PC-3 (cell line): ENCODE measurements at regions not wholly inside any gene's neighbourhood (a gene's known extent, or its start where the extent isn't known, plus 50 kb on each side); places are given as distances from the start of the nearest gene placed in this dataset.

Experiments
- ATAC-seq: fragments of 200-7000 bp; cut with Tn5 transposase; 2 replicates; pipeline ENCODE4 v1.9.1; 2020; ENCODE audit warnings: mild to moderate bottlenecking, moderate library complexity
- BruUV-seq: library from RNA; stranded (reverse); fragments of 400-500 nt; replicated peaks from 2 replicates; lab custom pipeline; 2021; lab: Mats Ljungman, UMichigan
- CTCF ChIA-PET: fragments of 300-600 bp; sonication (Branson Sonifier 250); formaldehyde crosslinking; loops from one replicate; lab custom pipeline; 2022; ENCODE audit warnings: antibody characterized with exemption; lab: Charles Lee
- POLR2A ChIA-PET: fragments of 300-600 bp; sonication (Branson Sonifier 250); formaldehyde crosslinking; loops from one replicate; lab custom pipeline; 2022; ENCODE audit warnings: antibody characterized with exemption; ENCODE audit not compliant: unreplicated experiment; lab: Charles Lee
- DNase-seq: peaks from one replicate; pipeline ENCODE4 v3.0.0-alpha.2; 2015
- H2AFZ ChIP-seq: fragments of 300-600 bp; sonication (generic); 2 replicates; pipeline ENCODE4 v1.6.0; 2016; ENCODE audit warnings: antibody characterized with exemption, low read length
- H3F3A ChIP-seq: fragments of 300-600 bp; sonication (generic); one replicate; pipeline ENCODE4 v1.6.0; 2017; ENCODE audit warnings: antibody characterized with exemption, low read length, control low read depth, mild to moderate bottlenecking; ENCODE audit not compliant: unreplicated experiment
- H3K27ac ChIP-seq: fragments of 300-600 bp; sonication (generic); 2 replicates; pipeline ENCODE4 v1.5.1; 2016; ENCODE audit warnings: mild to moderate bottlenecking, low read length
- H3K27me3 ChIP-seq: fragments of 300-600 bp; sonication (generic); 2 replicates; pipeline ENCODE4 v1.6.1; 2016; ENCODE audit warnings: low read length, mixed read lengths
- H3K36me3 ChIP-seq: fragments of 300-600 bp; sonication (generic); 2 replicates; pipeline ENCODE4 v1.6.1; 2016; ENCODE audit warnings: low read depth, mixed run types, low read length, mixed read lengths
- H3K4me1 ChIP-seq: fragments of 300-600 bp; sonication (generic); 2 replicates; pipeline ENCODE4 v1.5.1; 2016; ENCODE audit warnings: low read length; ENCODE audit not compliant: insufficient read depth
- H3K4me2 ChIP-seq: fragments of 300-600 bp; sonication (generic); 2 replicates; pipeline ENCODE4 v1.6.0; 2016; ENCODE audit warnings: low read length
- H3K4me3 ChIP-seq: fragments of 300-600 bp; sonication (generic); 2 replicates; pipeline ENCODE4 v1.5.1; 2016; ENCODE audit warnings: mild to moderate bottlenecking, low read length, mixed read lengths
- H3K79me2 ChIP-seq: fragments of 300-600 bp; sonication (generic); 2 replicates; pipeline ENCODE4 v1.6.1; 2017; ENCODE audit warnings: low read length, mixed read lengths
- H3K9ac ChIP-seq: fragments of 300-600 bp; sonication (generic); 2 replicates; pipeline ENCODE4 v1.6.0; 2016; ENCODE audit warnings: mild to moderate bottlenecking, low read length
- H3K9me2 ChIP-seq: fragments of 300-600 bp; sonication (generic); replicated peaks from 2 replicates; pipeline ENCODE4 v1.6.1; 2016; ENCODE audit warnings: mixed run types, low read length, mixed read lengths
- H3K9me3 ChIP-seq: fragments of 300-600 bp; sonication (generic); 2 replicates; pipeline ENCODE4 v1.6.1; 2016; ENCODE audit warnings: low read length, mixed read lengths
- H4K20me1 ChIP-seq: fragments of 300-600 bp; sonication (generic); 2 replicates; pipeline ENCODE4 v1.6.1; 2016; ENCODE audit warnings: low read length, mixed read lengths
- EZH2 ChIP-seq: fragments of 300-600 bp; sonication (generic); IDR thresholded peaks from one replicate; pipeline ENCODE4 v1.6.1; 2017; ENCODE audit warnings: antibody characterized with exemption, mild to moderate bottlenecking, low read length; ENCODE audit not compliant: unreplicated experiment
- EZH2phosphoT487 ChIP-seq: fragments of 300-600 bp; sonication (generic); IDR thresholded peaks from 2 replicates; pipeline ENCODE4 v1.6.1; 2018; ENCODE audit warnings: mild to moderate bottlenecking, antibody characterized with exemption, low read length, borderline replicate concordance
- intact Hi-C: fragments of 100-400 bp; cut with micrococcal nuclease; formaldehyde crosslinking; loops from 2 replicates; pipeline ENCODE4 v1.9.0; 2023
- TF ChIP-seq, protein P1 (sequence below): fragments of 300-600 bp; sonication (generic); conservative IDR thresholded peaks from 2 replicates; pipeline ENCODE4 v1.5.1; 2017; ENCODE audit warnings: antibody characterized with exemption, low read depth, mild to moderate bottlenecking, low read length

DNA sequence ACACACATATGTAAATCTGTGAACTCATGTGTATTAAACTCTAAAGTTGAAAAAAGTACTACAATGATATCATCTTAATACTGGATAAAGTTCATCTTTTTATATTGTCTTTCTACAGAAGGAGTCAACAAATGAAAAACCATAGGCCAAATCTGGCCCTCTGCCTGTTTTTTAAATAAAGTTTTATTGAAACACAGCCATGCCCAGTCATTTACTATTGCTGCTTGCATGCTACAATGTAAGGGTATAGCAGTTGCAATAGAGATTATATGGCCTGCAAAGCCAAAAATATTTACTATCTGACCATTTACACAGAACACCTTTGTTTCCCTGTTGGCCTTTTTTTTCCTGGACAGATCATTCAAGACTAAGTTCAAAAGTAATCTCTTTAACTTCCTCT, 374.6 kb upstream of the ARID1B start:
- H3K4me3 ChIP-seq = no peak overlapping the region
- intact Hi-C loops = no loop called here
- POLR2A ChIA-PET = no interaction called here
- DNase-seq (no peak), ATAC-seq (no peak)
- no peaks in the 10 kb centered on the region for H3K4me1 ChIP-seq
- H3K27me3 ChIP-seq = no peaks in the 10 kb centered on the region
- H3K27ac ChIP-seq = no peak overlapping the region
- H4K20me1 ChIP-seq = no peaks in the 10 kb centered on the region
- TF ChIP-seq EZH2phosphoT487 (no peak), EZH2 (no peak)
- TF ChIP-seq, protein P1, sequence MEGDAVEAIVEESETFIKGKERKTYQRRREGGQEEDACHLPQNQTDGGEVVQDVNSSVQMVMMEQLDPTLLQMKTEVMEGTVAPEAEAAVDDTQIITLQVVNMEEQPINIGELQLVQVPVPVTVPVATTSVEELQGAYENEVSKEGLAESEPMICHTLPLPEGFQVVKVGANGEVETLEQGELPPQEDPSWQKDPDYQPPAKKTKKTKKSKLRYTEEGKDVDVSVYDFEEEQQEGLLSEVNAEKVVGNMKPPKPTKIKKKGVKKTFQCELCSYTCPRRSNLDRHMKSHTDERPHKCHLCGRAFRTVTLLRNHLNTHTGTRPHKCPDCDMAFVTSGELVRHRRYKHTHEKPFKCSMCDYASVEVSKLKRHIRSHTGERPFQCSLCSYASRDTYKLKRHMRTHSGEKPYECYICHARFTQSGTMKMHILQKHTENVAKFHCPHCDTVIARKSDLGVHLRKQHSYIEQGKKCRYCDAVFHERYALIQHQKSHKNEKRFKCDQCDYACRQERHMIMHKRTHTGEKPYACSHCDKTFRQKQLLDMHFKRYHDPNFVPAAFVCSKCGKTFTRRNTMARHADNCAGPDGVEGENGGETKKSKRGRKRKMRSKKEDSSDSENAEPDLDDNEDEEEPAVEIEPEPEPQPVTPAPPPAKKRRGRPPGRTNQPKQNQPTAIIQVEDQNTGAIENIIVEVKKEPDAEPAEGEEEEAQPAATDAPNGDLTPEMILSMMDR = no peak
- H3K9ac ChIP-seq = no peak overlapping the region
- no peak overlapping the region for H3K4me2 ChIP-seq
- H3K9me3 ChIP-seq = no peaks in the 10 kb centered on the region
- no peaks in the 10 kb centered on the region for H3K36me3 ChIP-seq
- no peaks in the 10 kb centered on the region for H3K9me2 ChIP-seq
- CTCF ChIA-PET = no interaction called here
- H3K79me2 ChIP-seq = no peaks in the 10 kb centered on the region
- H3F3A ChIP-seq = no peaks in the 10 kb centered on the region
- no peak overlapping the region for H2AFZ ChIP-seq
- no TSS peak for BruUV-seq

DNA sequence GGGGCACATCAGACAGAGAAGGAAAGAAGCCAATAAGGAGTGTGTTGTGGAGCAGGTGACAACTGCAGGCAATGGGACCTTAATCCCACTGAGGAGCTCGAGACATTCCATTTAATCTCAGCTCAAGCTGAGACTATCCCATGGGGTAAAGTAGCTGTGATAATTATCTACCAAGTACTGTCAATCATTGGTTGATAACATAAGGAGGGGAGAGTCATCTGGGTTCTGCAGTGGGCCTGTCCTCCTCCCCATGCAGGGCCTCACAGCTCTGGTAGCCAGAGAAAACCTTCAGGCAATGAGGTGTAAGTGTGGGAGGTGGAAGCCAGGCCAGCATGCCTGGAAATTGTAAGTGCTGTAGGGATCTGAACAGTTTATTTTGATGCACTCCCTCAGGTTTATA, 375.0 kb upstream of the ARID1B start:
- Histone ChIP-seq H3K9ac (no peak overlapping the region), H3K9me2 (no peaks in the 10 kb centered on the region), H3K36me3 (no peaks in the 10 kb centered on the region), H3K27me3 (no peaks in the 10 kb centered on the region), H3K4me3 (no peak overlapping the region), H3K4me1 (no peaks in the 10 kb centered on the region), H3K9me3 (no peaks in the 10 kb centered on the region), H4K20me1 (no peaks in the 10 kb centered on the region), H2AFZ (no peak overlapping the region), H3K4me2 (no peak overlapping the region), H3F3A (no peaks in the 10 kb centered on the region), H3K79me2 (no peaks in the 10 kb centered on the region), H3K27ac (no peak overlapping the region)
- intact Hi-C loops = no loop called here
- TF ChIP-seq, protein P1 = no peak
- TF ChIP-seq EZH2phosphoT487 = no peak
- no peak for TF ChIP-seq EZH2
- CTCF ChIA-PET = no interaction called here
- no peak for DNase-seq
- POLR2A ChIA-PET = no interaction called here
- no peak for ATAC-seq
- BruUV-seq = no TSS peak

DNA sequence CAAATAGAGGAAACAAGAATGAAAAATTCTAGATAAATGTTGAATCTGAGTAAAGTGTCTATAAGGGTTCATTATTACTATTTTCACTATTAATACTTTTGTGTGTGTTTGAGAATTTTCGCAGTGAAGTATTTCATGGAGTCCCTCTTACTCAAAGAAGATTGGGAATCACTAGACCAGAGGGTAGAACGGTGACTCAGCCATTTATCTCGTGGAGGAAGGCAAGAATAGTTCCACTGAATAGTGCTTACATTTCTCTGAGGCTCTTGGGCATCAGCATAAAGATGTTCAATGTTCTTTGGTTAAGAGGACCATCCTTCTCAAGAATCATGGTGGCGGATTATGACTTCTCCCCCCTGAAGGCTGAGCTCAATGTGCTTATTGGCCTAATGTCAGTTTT, 376.7 kb upstream of the ARID1B start:
- H3K9ac ChIP-seq = no peak overlapping the region
- ChIA-PET POLR2A (no interaction called here), CTCF (no interaction called here)
- BruUV-seq = no TSS peak
- no peak overlapping the region for H2AFZ ChIP-seq
- no peak overlapping the region for H3K4me2 ChIP-seq
- DNase-seq (no peak), ATAC-seq (no peak)
- H3K9me3 ChIP-seq = no peaks in the 10 kb centered on the region
- no peaks in the 10 kb centered on the region for H3K79me2 ChIP-seq
- no peaks in the 10 kb centered on the region for H3K27me3 ChIP-seq
- no peaks in the 10 kb centered on the region for H3K9me2 ChIP-seq
- no peak overlapping the region for H3K4me3 ChIP-seq
- no peaks in the 10 kb centered on the region for H3F3A ChIP-seq
- TF ChIP-seq, protein P1 = no peak
- TF ChIP-seq EZH2 (no peak), EZH2phosphoT487 (no peak)
- intact Hi-C loops = no loop called here
- no peaks in the 10 kb centered on the region for H4K20me1 ChIP-seq
- H3K36me3 ChIP-seq = no peaks in the 10 kb centered on the region
- H3K4me1 ChIP-seq = peaks cover 4% of the 10 kb centered on the region; the same call in 1 of the 2 replicates
- no peak overlapping the region for H3K27ac ChIP-seq
